GM21576 (cell line): ENCODE measurements at regions not wholly inside any gene's neighbourhood (a gene's known extent, or its start where the extent isn't known, plus 50 kb on each side); places are given as distances from the start of the nearest gene placed in this dataset.

ENCODE experiments used
- ATAC-seq: cut with Tn5 transposase; IDR thresholded peaks from one replicate; pipeline ENCODE4 v1.9.1; 2021; ENCODE audit warnings: mild to moderate bottlenecking, moderate library complexity; ENCODE audit not compliant: unreplicated experiment

GRCh38 chr1:238088560-238089290, 198.0 kb upstream of the ZP4 start:
- ATAC-seq = no peak

DNA sequence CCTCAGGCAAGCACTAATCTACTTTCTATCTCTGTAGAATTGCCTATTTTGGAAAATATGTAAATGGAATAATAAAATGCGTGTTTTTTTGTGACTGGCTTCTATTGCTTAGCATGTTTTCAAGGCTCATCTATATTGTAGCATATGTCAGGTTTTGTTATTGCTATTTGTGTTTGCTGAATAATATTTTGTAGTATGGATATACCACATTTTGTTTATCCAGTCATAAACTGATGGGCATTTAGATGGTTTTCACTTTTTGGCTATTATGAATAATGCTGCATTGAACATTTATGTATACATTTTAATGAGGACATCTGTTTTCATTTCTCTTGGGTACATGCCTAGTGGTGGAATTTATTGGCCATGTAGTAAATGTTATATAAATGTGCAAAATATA, 183.3 kb upstream of the ZP4 start:
- no peak for ATAC-seq

- ATAC-seq = no peak
Measured at GRCh38 chr1:238071061-238071460, 180.3 kb upstream of the ZP4 start.

- no peak for ATAC-seq
Measured at GRCh38 chr1:238063454-238063853, 172.7 kb upstream of the ZP4 start.

DNA sequence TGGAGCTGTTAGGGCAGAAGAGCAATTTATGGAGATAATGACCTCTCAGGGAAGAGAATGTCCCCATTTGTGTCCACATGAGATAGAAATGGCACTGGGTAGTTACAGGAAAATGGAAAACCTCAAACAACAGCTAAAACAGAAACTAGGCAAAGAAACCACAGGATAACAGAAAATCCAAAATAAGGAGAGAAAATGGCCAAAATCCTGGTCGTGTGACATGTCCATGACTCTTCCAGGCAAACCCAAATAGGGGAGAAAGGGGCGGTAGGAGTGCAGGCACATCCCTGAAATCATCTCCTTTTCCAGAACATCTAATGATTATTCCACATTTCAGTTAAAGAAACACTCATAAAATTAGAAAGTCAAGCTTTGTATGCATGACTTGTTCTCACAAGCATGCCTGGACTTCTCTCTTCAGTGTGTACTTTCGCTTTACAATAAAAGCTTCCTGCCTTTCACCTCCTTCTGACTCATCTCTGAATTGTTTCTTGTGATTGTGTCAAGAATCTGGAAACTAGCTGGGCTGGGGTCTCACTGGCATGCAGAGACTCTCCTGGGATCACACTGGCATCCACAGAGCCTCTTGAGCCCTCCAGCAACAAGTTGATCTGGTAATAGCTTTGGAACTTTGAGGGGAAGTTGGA, 171.4 kb upstream of the ZP4 start:
- ATAC-seq = no peak

- no peak for ATAC-seq
Measured at GRCh38 chr1:238060061-238060460, 169.3 kb upstream of the ZP4 start.

GRCh38 chr1:238052496-238053266, 162.0 kb upstream of the ZP4 start:
- ATAC-seq = no peak

GRCh38 chr1:238029126-238029525, 138.4 kb upstream of the ZP4 start:
- ATAC-seq = no peak

DNA sequence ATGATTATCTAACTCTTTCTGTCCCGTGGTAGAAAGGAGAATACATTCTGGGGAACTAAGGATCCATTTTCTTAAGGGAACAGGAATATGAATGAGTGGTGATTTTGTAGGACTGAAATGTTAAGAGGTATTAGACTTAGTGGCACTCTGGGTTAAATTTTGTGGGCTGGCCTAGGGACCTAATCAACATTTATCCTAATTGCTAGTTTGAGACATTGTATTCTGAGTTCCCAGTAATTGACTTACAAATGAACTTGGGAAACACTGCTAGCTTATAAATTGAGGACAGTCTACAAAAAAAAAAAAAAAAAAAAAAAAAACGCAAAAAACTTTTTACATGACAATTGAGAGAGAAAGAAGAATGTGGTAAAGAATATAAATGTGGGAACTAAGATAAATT, 136.6 kb upstream of the ZP4 start:
- no peak for ATAC-seq

DNA sequence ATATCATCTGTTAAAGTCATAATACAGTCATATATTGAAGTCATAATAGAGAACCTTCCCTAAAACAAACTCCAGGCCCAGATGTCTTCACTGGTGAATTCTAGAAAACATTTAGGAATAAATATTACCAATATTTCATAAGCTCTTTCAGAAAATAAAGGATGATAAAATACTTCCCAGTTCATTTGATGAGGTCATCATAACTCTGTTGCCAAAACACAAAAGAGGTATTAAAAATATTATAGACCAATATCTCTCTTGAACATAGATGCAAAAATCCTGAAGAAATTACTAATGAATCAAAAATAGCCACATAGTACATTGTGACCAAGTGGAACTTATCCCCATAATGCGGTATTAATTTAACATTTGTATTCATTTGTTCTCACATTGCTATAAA, 132.4 kb upstream of the ZP4 start:
- no peak for ATAC-seq

DNA sequence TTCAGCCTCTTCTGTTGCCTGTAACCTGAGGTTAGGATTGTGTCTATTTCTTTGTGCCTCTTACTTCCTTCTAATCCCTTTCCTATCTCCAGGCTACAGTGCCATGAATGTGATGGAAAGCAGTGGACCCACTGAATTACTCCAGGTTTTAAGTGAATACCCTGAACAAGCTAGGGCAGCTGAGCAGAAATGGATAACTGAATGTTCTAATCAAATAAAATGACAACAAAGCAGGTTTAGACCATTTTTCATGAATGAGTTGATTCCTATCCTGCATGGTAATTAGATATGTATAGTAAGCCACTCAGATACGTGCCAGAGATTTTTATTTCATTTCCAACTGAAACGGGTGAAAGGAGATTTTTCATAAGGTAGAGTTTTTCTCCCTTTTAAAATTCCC, 127.5 kb upstream of the ZP4 start:
- no peak for ATAC-seq

GRCh38 chr1:238006779-238007178, 116.1 kb upstream of the ZP4 start:
- ATAC-seq = no peak

GRCh38 chr1:238005116-238005515, 114.4 kb upstream of the ZP4 start:
- no peak for ATAC-seq

GRCh38 chr1:238001818-238002217, 111.1 kb upstream of the ZP4 start:
- ATAC-seq = no peak

- no peak for ATAC-seq
Measured at GRCh38 chr1:237999426-238000052, 108.8 kb upstream of the ZP4 start.

GRCh38 chr1:237998581-237998980, 107.9 kb upstream of the ZP4 start:
- no peak for ATAC-seq

GRCh38 chr1:237983496-237983895, 92.8 kb upstream of the ZP4 start:
- no peak for ATAC-seq

- ATAC-seq = no peak
Measured at GRCh38 chr1:237981223-237981622, 90.5 kb upstream of the ZP4 start.

GRCh38 chr1:237976331-237976730, 85.6 kb upstream of the ZP4 start:
- no peak for ATAC-seq

DNA sequence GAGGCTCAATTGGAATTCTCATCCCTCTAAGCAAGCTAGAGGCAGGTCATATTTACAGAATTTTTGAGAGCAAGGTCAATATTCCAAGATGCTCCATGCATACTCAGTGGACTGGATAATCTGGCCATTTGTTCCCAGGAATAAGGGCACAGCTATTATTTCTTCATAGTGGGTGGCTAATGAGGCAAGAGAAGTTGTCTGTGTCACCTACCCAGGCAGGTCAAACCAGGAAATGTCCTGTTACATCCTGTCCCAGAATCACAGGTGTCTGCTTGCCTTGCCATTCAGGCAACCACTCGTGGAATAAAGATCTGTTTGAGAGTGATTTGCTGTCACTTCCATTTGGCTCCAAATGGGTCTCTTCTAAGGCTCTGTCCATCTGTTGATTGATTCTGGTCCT, 85.2 kb upstream of the ZP4 start:
- ATAC-seq = no peak

DNA sequence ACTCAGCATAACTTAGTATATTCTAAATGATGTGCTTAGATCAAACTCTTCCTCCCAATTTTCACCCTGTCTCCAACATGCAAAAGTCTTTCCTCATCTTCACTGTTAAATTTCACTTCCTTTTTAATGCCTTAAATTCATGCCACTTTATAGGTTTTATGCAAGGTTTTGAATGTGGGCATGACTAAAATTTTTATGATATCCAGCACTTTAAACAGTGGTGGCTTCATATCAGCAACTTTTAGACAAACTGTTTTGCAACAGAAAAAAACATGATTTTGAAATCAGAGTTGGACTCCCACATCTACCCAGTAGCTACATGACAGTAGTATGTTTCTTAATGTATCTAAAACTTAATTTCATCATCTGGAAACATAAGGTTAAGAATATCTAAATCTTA, 84.7 kb upstream of the ZP4 start:
- ATAC-seq = no peak

- ATAC-seq = no peak
Measured at GRCh38 chr1:237972186-237972585, 81.5 kb upstream of the ZP4 start.
